ENCODE measurements at regions not wholly inside any gene's neighbourhood (a gene's known extent, or its start where the extent isn't known, plus 50 kb on each side); places are given as distances from the start of the nearest gene placed in this dataset.

GRCh38 chr9:107390279-107390678 is 99.3 kb downstream of the KLF4 start:
- ATAC-seq (ENCODE audit: insufficient read depth, low read depth), result no peak
- H2AFZ ChIP-seq (ENCODE audit: low read depth, low read length), result no peak overlapping the region
- H3K9ac ChIP-seq (ENCODE audit: low read depth, low read length), result no peak overlapping the region
- no peaks in the 10 kb centered on the region for H3K4me1 ChIP-seq (ENCODE audit: insufficient read depth, low read length)
- DNase-seq, result no peak
- H3K27ac ChIP-seq (ENCODE audit: low read length), result no peak overlapping the region
- H3K9me3 ChIP-seq (ENCODE audit: insufficient read depth, low read length, severe bottlenecking), result no peaks in the 10 kb centered on the region
- no peak overlapping the region for H3K4me2 ChIP-seq (ENCODE audit: insufficient read depth, low read length)
- H3K27me3 ChIP-seq (ENCODE audit: insufficient read depth, low read length, poor library complexity), result no peaks in the 10 kb centered on the region
- no peaks in the 10 kb centered on the region for H4K20me1 ChIP-seq (ENCODE audit: insufficient read depth, low read length)
- H3K4me3 ChIP-seq (ENCODE audit: low read depth in 1 of 2, low read length in 2 of 2), result no peak overlapping the region
- no peaks in the 10 kb centered on the region for H3K79me2 ChIP-seq (ENCODE audit: insufficient read depth, low read length)
- TF ChIP-seq EZH2 (IDR thresholded peaks at IDR 0.05; ENCODE audit: borderline replicate concordance, low read depth, low read length, severe bottlenecking) (no peak), CTCF (IDR thresholded peaks at IDR 0.05; ENCODE audit: borderline replicate concordance, extremely low read depth, low read length, poor library complexity, severe bottlenecking) (no peak)
- no peaks in the 10 kb centered on the region for H3K36me3 ChIP-seq (ENCODE audit: insufficient read depth, low read length)

GRCh38 chr9:107389617-107390071 is 99.9 kb downstream of the KLF4 start:
- Histone ChIP-seq H3K4me3 (ENCODE audit: low read depth in 1 of 2, low read length in 2 of 2) (no peak overlapping the region), H3K27me3 (ENCODE audit: insufficient read depth, low read length, poor library complexity) (no peaks in the 10 kb centered on the region), H2AFZ (ENCODE audit: low read depth, low read length) (no peak overlapping the region), H3K79me2 (ENCODE audit: insufficient read depth, low read length) (no peaks in the 10 kb centered on the region), H3K4me2 (ENCODE audit: insufficient read depth, low read length) (no peak overlapping the region), H3K9me3 (ENCODE audit: insufficient read depth, low read length, severe bottlenecking) (no peaks in the 10 kb centered on the region), H3K4me1 (ENCODE audit: insufficient read depth, low read length) (no peaks in the 10 kb centered on the region), H3K27ac (ENCODE audit: low read length) (no peak overlapping the region), H4K20me1 (ENCODE audit: insufficient read depth, low read length) (no peaks in the 10 kb centered on the region), H3K36me3 (ENCODE audit: insufficient read depth, low read length) (no peaks in the 10 kb centered on the region), H3K9ac (ENCODE audit: low read depth, low read length) (no peak overlapping the region)
- ATAC-seq (ENCODE audit: insufficient read depth, low read depth), result no peak
- DNase-seq, result no peak
- TF ChIP-seq EZH2 (IDR thresholded peaks at IDR 0.05; ENCODE audit: borderline replicate concordance, low read depth, low read length, severe bottlenecking) (no peak), CTCF (IDR thresholded peaks at IDR 0.05; ENCODE audit: borderline replicate concordance, extremely low read depth, low read length, poor library complexity, severe bottlenecking) (no peak)

GRCh38 chr9:107388890-107389289 is 100.7 kb downstream of the KLF4 start:
- TF ChIP-seq EZH2 (IDR thresholded peaks at IDR 0.05; ENCODE audit: borderline replicate concordance, low read depth, low read length, severe bottlenecking), result no peak
- TF ChIP-seq CTCF (IDR thresholded peaks at IDR 0.05; ENCODE audit: borderline replicate concordance, extremely low read depth, low read length, poor library complexity, severe bottlenecking), result no peak
- Histone ChIP-seq H3K27me3 (ENCODE audit: insufficient read depth, low read length, poor library complexity) (no peaks in the 10 kb centered on the region), H3K4me3 (ENCODE audit: low read depth in 1 of 2, low read length in 2 of 2) (no peak overlapping the region), H3K4me1 (ENCODE audit: insufficient read depth, low read length) (no peaks in the 10 kb centered on the region), H3K79me2 (ENCODE audit: insufficient read depth, low read length) (no peaks in the 10 kb centered on the region), H3K27ac (ENCODE audit: low read length) (no peak overlapping the region), H3K36me3 (ENCODE audit: insufficient read depth, low read length) (no peaks in the 10 kb centered on the region), H3K9ac (ENCODE audit: low read depth, low read length) (no peak overlapping the region), H2AFZ (ENCODE audit: low read depth, low read length) (no peak overlapping the region), H3K4me2 (ENCODE audit: insufficient read depth, low read length) (no peak overlapping the region), H4K20me1 (ENCODE audit: insufficient read depth, low read length) (no peaks in the 10 kb centered on the region), H3K9me3 (ENCODE audit: insufficient read depth, low read length, severe bottlenecking) (no peaks in the 10 kb centered on the region)
- no peak for DNase-seq
- ATAC-seq (ENCODE audit: insufficient read depth, low read depth), result no peak

GRCh38 chr9:107387409-107387808 is 102.2 kb downstream of the KLF4 start:
- DNase-seq (no peak), ATAC-seq (ENCODE audit: insufficient read depth, low read depth) (no peak)
- H3K9me3 ChIP-seq (ENCODE audit: insufficient read depth, low read length, severe bottlenecking), result no peaks in the 10 kb centered on the region
- no peaks in the 10 kb centered on the region for H3K36me3 ChIP-seq (ENCODE audit: insufficient read depth, low read length)
- no peak overlapping the region for H3K4me3 ChIP-seq (ENCODE audit: low read depth in 1 of 2, low read length in 2 of 2)
- H3K4me1 ChIP-seq (ENCODE audit: insufficient read depth, low read length), result no peaks in the 10 kb centered on the region
- H3K79me2 ChIP-seq (ENCODE audit: insufficient read depth, low read length), result no peaks in the 10 kb centered on the region
- H3K27me3 ChIP-seq (ENCODE audit: insufficient read depth, low read length, poor library complexity), result no peaks in the 10 kb centered on the region
- H4K20me1 ChIP-seq (ENCODE audit: insufficient read depth, low read length), result no peaks in the 10 kb centered on the region
- H3K4me2 ChIP-seq (ENCODE audit: insufficient read depth, low read length), result no peak overlapping the region
- no peak overlapping the region for H3K9ac ChIP-seq (ENCODE audit: low read depth, low read length)
- TF ChIP-seq CTCF (IDR thresholded peaks at IDR 0.05; ENCODE audit: borderline replicate concordance, extremely low read depth, low read length, poor library complexity, severe bottlenecking) (no peak), EZH2 (IDR thresholded peaks at IDR 0.05; ENCODE audit: borderline replicate concordance, low read depth, low read length, severe bottlenecking) (no peak)
- no peak overlapping the region for H2AFZ ChIP-seq (ENCODE audit: low read depth, low read length)
- H3K27ac ChIP-seq (ENCODE audit: low read length), result no peak overlapping the region

All from DND-41 (cell line).